Body of pancreas (tissue), 4 donors: ENCODE measurements at regions not wholly inside any gene's neighbourhood (a gene's known extent, or its start where the extent isn't known, plus 50 kb on each side); places are given as distances from the start of the nearest gene placed in this dataset.

Experiments
- ATAC-seq: fragments of 150-250 bp; one replicate; pipeline ENCODE4 v1.9.1; 2016
- DNase-seq, 4 donors: peaks; one replicate each; pipeline ENCODE4 v3.0.0-alpha.2; 2019
- H3K27ac ChIP-seq, 4 donors: fragments of 200-600 bp; sonication (generic); 1 replicate in 3 of 4; 2 replicates in 1 of 4; pipeline versions ENCODE4 v1.5.1 to v1.6.1; 2016 to 2019; ENCODE audit warnings: mild to moderate bottlenecking in 1 of 4, mixed read lengths in 1 of 4, moderate library complexity in 1 of 4
- H3K27me3 ChIP-seq, 2 donors: fragments of 200-600 bp; sonication (generic); one replicate each; pipeline ENCODE4 v1.6.0; 2016; ENCODE audit warnings: mild to moderate bottlenecking in 1 of 2
- H3K36me3 ChIP-seq, 2 donors: fragments of 200-600 bp; sonication (generic); replicated peaks in 1 of 2; 2 replicates each; pipeline ENCODE4 v1.5.1; 2016; ENCODE audit warnings: low read depth in 2 of 2; ENCODE audit not compliant: insufficient read depth in 1 of 2
- H3K4me1 ChIP-seq: fragments of 200-600 bp; sonication (generic); one replicate; pipeline ENCODE4 v1.6.0; 2016
- H3K4me3 ChIP-seq, 2 donors: fragments of 200-600 bp; sonication (generic); 1 replicate in 1 of 2; 2 replicates in 1 of 2; pipeline ENCODE4 v1.5.1; 2016 to 2019
- H3K9me3 ChIP-seq, 3 donors: fragments of 200-600 bp; sonication (generic); 1 replicate in 2 of 3; 2 replicates in 1 of 3; pipeline ENCODE4 v1.5.1; 2016
- CTCF ChIP-seq, 7 experiments: fragments of 450-650 bp in 4 of 7; fragments of 200-600 bp in 3 of 7; sonication (generic) in 3 of 7; IDR thresholded peaks; one replicate each; pipeline ENCODE4 v1.5.1; 2016 to 2019; ENCODE audit warnings: antibody characterized with exemption in 7 of 7
- POLR2A ChIP-seq, 3 donors: fragments of 450-650 bp; IDR thresholded peaks; one replicate each; pipeline ENCODE4 v1.6.1; 2016; ENCODE audit warnings: antibody characterized with exemption in 3 of 3, mild to moderate bottlenecking in 2 of 3
- WGBS, 2 donors: methylation state at CpG; one replicate each; pipeline ENCODE4 v1.1.5; 2017; 5-methylcytosine and 5-hydroxymethylcytosine counted together
- intact Hi-C: fragments of 100-400 bp; cut with DNase I; formaldehyde crosslinking; loops from one replicate; pipeline ENCODE4 v1.15.1; 2023

GRCh38 chr1:209277662-209278061, 305.9 kb upstream of the CAMK1G start:
- TF ChIP-seq POLR2A (IDR thresholded peaks at IDR 0.05) (no peak), CTCF (IDR thresholded peaks at IDR 0.05) (no peak)
- ATAC-seq = no peak
- WGBS, 2 donors = 73 to 82% methylated on average over 1 of the region's 1 CpG

GRCh38 chr1:209291715-209292114, 291.8 kb upstream of the CAMK1G start:
- H3K4me1 ChIP-seq = no peaks in the 10 kb centered on the region
- H3K27ac ChIP-seq = no peak overlapping the region
- DNase-seq (no peak), ATAC-seq (no peak)
- no peaks in the 10 kb centered on the region for H3K9me3 ChIP-seq
- H3K4me3 ChIP-seq = no peak overlapping the region
- no peaks in the 10 kb centered on the region for H3K27me3 ChIP-seq
- intact Hi-C loops = no loop called here
- no peak for TF ChIP-seq POLR2A (IDR thresholded peaks at IDR 0.05)
- no peak for TF ChIP-seq CTCF (IDR thresholded peaks at IDR 0.05)
- no peaks in the 10 kb centered on the region for H3K36me3 ChIP-seq
- 14 to 54% methylated on average over 1 of the region's 1 CpG for WGBS, 2 donors

More at GRCh38 chr1:209277662-209278061, 305.9 kb upstream of the CAMK1G start:
- H3K27ac ChIP-seq = no peak overlapping the region
- no peak for DNase-seq
- no peaks in the 10 kb centered on the region for H3K27me3 ChIP-seq
- H3K4me1 ChIP-seq = no peaks in the 10 kb centered on the region
- H3K36me3 ChIP-seq = no peaks in the 10 kb centered on the region
- H3K9me3 ChIP-seq = peaks cover 0 to 4% (median 0%) of the 10 kb centered on the region in 3 donors
- intact Hi-C loops = no loop called here
- no peak overlapping the region for H3K4me3 ChIP-seq

- H3K27ac ChIP-seq = no peak overlapping the region
- no peaks in the 10 kb centered on the region for H3K9me3 ChIP-seq
- no peak for DNase-seq
- intact Hi-C loops = no loop called here
- no peaks in the 10 kb centered on the region for H3K36me3 ChIP-seq
- no peak for TF ChIP-seq POLR2A (IDR thresholded peaks at IDR 0.05)
- no peak for TF ChIP-seq CTCF (IDR thresholded peaks at IDR 0.05)
- peaks cover 0 to 3% of the 10 kb centered on the region in 2 donors for H3K27me3 ChIP-seq
- H3K4me3 ChIP-seq = no peak overlapping the region
- no peak for ATAC-seq
- no peaks in the 10 kb centered on the region for H3K4me1 ChIP-seq
- WGBS, 2 donors = 54 to 59% methylated on average over 7 of the region's 7 CpGs
Measured at GRCh38 chr1:209302779-209303568, 280.5 kb upstream of the CAMK1G start.

GRCh38 chr1:209304166-209304565, 279.3 kb upstream of the CAMK1G start:
- WGBS, 2 donors = 48 to 62% methylated on average over 3 of the region's 3 CpGs
- Histone ChIP-seq H3K4me3 (no peak overlapping the region), H3K9me3 (no peaks in the 10 kb centered on the region), H3K27me3 (peaks cover 0 to 3% of the 10 kb centered on the region in 2 donors), H3K27ac (no peak overlapping the region), H3K4me1 (no peaks in the 10 kb centered on the region), H3K36me3 (no peaks in the 10 kb centered on the region)
- no peak for ATAC-seq
- TF ChIP-seq CTCF (IDR thresholded peaks at IDR 0.05) (no peak), POLR2A (IDR thresholded peaks at IDR 0.05) (no peak)
- no peak for DNase-seq
- intact Hi-C loops = no loop called here
